ENCODE measurements at regions not wholly inside any gene's neighbourhood (a gene's known extent, or its start where the extent isn't known, plus 50 kb on each side); places are given as distances from the start of the nearest gene placed in this dataset.

DNA sequence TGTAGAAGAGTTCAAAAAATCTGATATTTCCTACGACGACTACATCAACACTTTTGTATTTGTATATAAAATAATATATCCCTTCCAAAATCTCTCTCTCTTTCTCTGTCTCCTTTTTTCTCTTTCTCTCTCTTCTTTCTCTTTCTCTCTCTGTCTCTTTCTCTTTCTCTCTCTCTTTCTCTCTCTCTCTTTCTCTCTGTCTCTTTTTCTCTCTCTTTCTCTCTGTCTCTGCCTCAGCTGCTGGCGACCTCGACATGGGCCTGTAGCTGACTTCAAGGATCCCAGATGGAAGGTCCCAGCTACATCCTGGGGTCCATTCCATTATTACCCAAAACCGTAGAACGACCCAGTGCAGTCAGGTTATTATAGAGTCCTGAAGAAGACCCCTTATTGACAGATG, 90.0 kb downstream of the CD24 start:
- 95 to 98% methylated on average over 6 of the region's 6 CpGs for WGBS, 2 donors
- no peak overlapping the region for H3K4me3 ChIP-seq (ENCODE audit: low read depth, poor library complexity, severe bottlenecking)
- intact Hi-C loops (cut with DNase I; ENCODE audit: low total_unique reads): no loop called here
- no peak for DNase-seq (ENCODE audit: low spot score in 2 of 2)
- TF ChIP-seq, protein P1, sequence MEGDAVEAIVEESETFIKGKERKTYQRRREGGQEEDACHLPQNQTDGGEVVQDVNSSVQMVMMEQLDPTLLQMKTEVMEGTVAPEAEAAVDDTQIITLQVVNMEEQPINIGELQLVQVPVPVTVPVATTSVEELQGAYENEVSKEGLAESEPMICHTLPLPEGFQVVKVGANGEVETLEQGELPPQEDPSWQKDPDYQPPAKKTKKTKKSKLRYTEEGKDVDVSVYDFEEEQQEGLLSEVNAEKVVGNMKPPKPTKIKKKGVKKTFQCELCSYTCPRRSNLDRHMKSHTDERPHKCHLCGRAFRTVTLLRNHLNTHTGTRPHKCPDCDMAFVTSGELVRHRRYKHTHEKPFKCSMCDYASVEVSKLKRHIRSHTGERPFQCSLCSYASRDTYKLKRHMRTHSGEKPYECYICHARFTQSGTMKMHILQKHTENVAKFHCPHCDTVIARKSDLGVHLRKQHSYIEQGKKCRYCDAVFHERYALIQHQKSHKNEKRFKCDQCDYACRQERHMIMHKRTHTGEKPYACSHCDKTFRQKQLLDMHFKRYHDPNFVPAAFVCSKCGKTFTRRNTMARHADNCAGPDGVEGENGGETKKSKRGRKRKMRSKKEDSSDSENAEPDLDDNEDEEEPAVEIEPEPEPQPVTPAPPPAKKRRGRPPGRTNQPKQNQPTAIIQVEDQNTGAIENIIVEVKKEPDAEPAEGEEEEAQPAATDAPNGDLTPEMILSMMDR (IDR thresholded peaks at IDR 0.05): no peak
- TF ChIP-seq POLR2A (IDR thresholded peaks at IDR 0.05): no peak

DNA sequence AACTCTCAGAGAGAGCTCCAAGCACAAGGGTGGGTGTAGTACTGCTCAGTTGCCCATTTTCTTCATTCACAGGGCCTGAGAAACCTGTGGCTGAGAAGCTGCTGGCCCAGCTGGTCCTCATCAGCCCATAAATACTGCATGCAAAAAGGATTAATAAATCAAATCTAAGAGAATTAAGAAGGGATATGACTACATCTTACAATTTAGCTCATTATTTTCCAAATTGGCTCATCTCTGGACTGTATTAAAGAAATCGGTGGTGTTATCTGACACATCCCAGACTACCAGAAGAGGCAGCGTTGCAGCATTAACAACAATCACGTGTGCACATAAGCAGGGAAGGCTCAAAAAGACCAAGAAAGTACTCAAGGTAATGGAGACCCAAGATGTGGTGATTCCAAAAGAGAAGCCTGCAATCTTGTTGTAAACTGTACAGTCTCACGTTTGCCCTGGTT, 90.7 kb downstream of the CD24 start:
- 54 to 62% methylated on average over 4 of the region's 4 CpGs for WGBS, 2 donors
- intact Hi-C loops (cut with DNase I; ENCODE audit: low total_unique reads): no loop called here
- no peak for TF ChIP-seq POLR2A (IDR thresholded peaks at IDR 0.05)
- TF ChIP-seq, protein P1 (IDR thresholded peaks at IDR 0.05): no peak

DNA sequence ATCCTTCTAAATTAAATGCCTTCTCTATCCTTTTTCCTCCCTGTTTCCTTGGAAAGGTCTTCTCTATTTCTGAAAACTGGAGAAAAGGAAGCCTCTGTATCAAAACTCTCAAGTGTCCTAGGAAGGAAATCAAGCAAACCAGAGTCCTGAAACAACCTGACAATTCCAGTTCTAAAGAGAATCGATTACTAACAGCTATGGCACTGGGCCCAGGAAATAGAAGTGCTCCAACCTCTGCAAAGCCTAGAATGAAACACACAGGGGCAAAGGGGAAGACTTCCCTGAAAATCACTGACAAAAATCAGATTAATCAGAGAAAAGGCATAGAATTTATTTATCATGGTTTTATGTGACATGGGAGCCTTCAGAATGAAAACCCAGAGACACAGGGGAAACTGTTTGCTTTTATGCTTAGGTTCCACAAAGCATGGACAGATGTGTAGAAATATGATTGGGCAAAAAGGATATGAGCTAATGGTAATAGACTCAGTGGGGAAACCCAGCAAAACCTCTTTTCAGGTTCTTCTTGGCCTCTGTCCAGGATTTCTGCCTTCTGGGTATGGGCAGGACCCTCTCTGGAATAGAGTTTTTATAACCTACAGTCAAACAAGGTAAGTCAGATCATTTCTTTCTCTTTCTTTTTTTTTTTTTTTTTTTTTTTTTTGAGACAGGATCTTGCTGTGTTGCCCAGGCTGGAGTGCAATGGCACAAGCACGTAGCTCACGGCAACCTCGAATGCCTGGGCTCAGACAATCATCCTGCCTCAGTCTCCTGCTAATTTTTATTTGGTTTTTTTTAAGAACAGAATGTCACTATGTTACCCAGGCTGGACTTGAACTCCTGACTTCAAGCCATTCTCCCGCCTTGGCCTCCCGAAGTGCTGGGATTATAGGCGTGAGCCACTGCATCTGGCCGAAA, 91.7 kb downstream of the CD24 start:
- intact Hi-C loops (cut with DNase I; ENCODE audit: low total_unique reads): no loop called here
- no peak for TF ChIP-seq POLR2A (IDR thresholded peaks at IDR 0.05)
- TF ChIP-seq, protein P1 (IDR thresholded peaks at IDR 0.05): no peak
- 83 to 87% methylated on average over 8 of the region's 8 CpGs for WGBS, 2 donors
- DNase-seq (ENCODE audit: low spot score in 2 of 2): no peak
- no peak overlapping the region for H3K4me3 ChIP-seq (ENCODE audit: low read depth, poor library complexity, severe bottlenecking)

More for the DNA sequence above, 90.7 kb downstream of the CD24 start:
- DNase-seq (ENCODE audit: low spot score in 2 of 2): no peak
- H3K4me3 ChIP-seq (ENCODE audit: low read depth, poor library complexity, severe bottlenecking): no peak overlapping the region

DNA sequence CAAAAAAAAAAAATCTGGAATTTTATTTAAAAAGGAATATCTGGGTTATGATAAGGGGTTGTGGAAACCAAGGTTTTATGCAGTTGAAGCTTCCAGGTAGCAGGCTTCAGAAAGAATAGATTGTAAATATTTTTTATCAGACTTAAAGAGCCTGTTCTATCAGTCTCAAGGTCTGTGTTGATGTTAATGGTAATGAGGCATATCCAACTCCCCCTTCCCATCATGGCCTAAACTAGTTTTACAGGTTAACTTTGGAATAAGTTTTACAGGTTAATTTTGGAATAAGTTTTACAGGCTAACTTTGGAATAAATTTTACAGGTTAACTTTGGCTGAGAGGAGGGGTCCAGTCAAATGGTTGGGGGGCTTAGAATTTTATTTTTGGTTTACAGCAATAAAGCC, 92.4 kb downstream of the CD24 start:
- TF ChIP-seq POLR2A (IDR thresholded peaks at IDR 0.05): no peak
- TF ChIP-seq, protein P1 (IDR thresholded peaks at IDR 0.05): no peak
- no peak overlapping the region for H3K4me3 ChIP-seq (ENCODE audit: low read depth, poor library complexity, severe bottlenecking)
- intact Hi-C loops (cut with DNase I; ENCODE audit: low total_unique reads): no loop called here
- DNase-seq (ENCODE audit: low spot score in 2 of 2): no peak

DNA sequence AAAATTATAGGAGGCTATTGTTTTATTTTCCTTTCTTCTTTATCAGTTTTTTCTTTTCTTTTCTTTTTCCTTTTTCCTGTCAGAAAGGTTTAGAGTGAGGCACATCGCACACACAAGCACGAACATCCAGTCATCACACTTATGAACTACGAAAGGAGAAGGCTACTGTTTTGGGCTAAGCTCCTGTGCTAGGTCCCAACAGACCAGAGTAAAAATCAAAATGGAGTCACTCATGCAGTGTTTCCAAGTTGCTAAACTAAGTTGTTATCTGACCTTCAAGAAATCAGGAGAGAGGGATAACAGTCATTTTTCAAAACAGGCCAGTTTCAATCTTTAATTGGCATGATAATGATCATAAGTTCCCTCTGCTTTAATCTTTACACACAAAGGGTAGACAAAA, 93.6 kb downstream of the CD24 start:
- no peak for DNase-seq (ENCODE audit: low spot score in 2 of 2)
- intact Hi-C loops (cut with DNase I; ENCODE audit: low total_unique reads): no loop called here
- H3K4me3 ChIP-seq (ENCODE audit: low read depth, poor library complexity, severe bottlenecking): no peak overlapping the region
- 94 to 96% methylated on average over 3 of the region's 3 CpGs for WGBS, 2 donors
- TF ChIP-seq, protein P1 (IDR thresholded peaks at IDR 0.05): no peak
- no peak for TF ChIP-seq POLR2A (IDR thresholded peaks at IDR 0.05)

All from lower leg skin (tissue), 4 donors.